H1 (cell line): ENCODE measurements at regions not wholly inside any gene's neighbourhood (a gene's known extent, or its start where the extent isn't known, plus 50 kb on each side); places are given as distances from the start of the nearest gene placed in this dataset.

Experiments
- CHD1 ChIP-seq: IDR thresholded peaks from 2 replicates; pipeline ENCODE4 v1.6.1; 2012; ENCODE audit warnings: low read depth, low read length, improper control_type of control experiment
- CHD7 ChIP-seq: fragments of 300-600 bp; sonication (generic); IDR thresholded peaks from 2 replicates; pipeline ENCODE4 v1.7.1; 2012; ENCODE audit warnings: low read length, moderate library complexity, mild to moderate bottlenecking, inconsistent platforms; ENCODE audit not compliant: insufficient replicate concordance
- HDAC6 ChIP-seq: IDR thresholded peaks from one replicate; pipeline ENCODE4 v1.7.1; 2012; ENCODE audit warnings: low read depth, mild to moderate bottlenecking, inconsistent platforms, low read length, moderate library complexity
- SIRT6 ChIP-seq: IDR thresholded peaks from one replicate; pipeline ENCODE4 v1.7.1; 2012; ENCODE audit warnings: low read length, inconsistent platforms
- TAF1 ChIP-seq: IDR thresholded peaks from 2 replicates; pipeline ENCODE4 v1.6.1; 2011; ENCODE audit warnings: mild to moderate bottlenecking, low read depth, low read length

- TF ChIP-seq CHD7 (no peak), CHD1 (no peak), SIRT6 (no peak), TAF1 (no peak), HDAC6 (no peak)
Measured at GRCh38 chr19:28505933-28506332, 707.0 kb downstream of the UQCRFS1 start (continued).
